ENCODE measurements at regions not wholly inside any gene's neighbourhood (a gene's known extent, or its start where the extent isn't known, plus 50 kb on each side); places are given as distances from the start of the nearest gene placed in this dataset.

DNA sequence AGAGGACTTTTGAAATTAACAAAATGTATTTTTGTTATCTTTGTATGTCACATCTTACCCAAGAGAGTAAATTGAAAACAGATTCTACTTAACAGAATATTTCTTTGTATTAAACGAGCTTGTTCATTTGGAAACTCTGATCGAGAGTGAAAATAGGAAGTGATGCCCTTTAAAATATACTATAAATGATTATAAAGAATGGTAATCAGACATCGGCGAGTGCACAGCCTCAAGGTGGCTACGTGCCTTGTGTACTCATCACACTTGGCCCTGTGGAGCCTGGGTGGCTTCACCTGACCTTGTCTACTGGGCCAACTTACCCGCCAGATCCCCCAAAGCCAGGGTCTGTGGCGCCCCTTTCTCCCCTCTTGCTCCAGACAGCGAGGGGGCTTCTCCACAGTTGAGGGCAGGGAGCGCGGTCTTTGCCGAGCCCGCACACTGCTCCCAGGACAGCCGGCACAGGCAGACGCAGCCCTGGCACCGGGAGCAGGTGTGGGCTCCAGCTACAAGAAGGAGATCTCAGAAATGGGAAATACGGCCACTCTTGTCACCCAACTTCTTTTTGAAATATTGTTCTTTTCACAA, 243.2 kb downstream of the CEMIP2 start:
- no peak for DNase-seq
- H3K36me3 Mint-ChIP-seq (ENCODE audit: unreplicated experiment), result no peaks in the 10 kb centered on the region
- H3K9me3 Mint-ChIP-seq (ENCODE audit: unreplicated experiment), result no peaks in the 10 kb centered on the region
- no peaks in the 10 kb centered on the region for H3K27me3 Mint-ChIP-seq (ENCODE audit: unreplicated experiment)
- H3K4me1 Mint-ChIP-seq (ENCODE audit: low read depth, unreplicated experiment), result no peaks in the 10 kb centered on the region
- H3K27ac Mint-ChIP-seq (ENCODE audit: unreplicated experiment), result no peak overlapping the region
- no peak overlapping the region for H3K4me3 Mint-ChIP-seq (ENCODE audit: unreplicated experiment)
- TF ChIP-seq, protein P1, sequence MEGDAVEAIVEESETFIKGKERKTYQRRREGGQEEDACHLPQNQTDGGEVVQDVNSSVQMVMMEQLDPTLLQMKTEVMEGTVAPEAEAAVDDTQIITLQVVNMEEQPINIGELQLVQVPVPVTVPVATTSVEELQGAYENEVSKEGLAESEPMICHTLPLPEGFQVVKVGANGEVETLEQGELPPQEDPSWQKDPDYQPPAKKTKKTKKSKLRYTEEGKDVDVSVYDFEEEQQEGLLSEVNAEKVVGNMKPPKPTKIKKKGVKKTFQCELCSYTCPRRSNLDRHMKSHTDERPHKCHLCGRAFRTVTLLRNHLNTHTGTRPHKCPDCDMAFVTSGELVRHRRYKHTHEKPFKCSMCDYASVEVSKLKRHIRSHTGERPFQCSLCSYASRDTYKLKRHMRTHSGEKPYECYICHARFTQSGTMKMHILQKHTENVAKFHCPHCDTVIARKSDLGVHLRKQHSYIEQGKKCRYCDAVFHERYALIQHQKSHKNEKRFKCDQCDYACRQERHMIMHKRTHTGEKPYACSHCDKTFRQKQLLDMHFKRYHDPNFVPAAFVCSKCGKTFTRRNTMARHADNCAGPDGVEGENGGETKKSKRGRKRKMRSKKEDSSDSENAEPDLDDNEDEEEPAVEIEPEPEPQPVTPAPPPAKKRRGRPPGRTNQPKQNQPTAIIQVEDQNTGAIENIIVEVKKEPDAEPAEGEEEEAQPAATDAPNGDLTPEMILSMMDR (IDR thresholded peaks at IDR 0.05; ENCODE audit: partially characterized antibody, unreplicated experiment), result no peak

DNA sequence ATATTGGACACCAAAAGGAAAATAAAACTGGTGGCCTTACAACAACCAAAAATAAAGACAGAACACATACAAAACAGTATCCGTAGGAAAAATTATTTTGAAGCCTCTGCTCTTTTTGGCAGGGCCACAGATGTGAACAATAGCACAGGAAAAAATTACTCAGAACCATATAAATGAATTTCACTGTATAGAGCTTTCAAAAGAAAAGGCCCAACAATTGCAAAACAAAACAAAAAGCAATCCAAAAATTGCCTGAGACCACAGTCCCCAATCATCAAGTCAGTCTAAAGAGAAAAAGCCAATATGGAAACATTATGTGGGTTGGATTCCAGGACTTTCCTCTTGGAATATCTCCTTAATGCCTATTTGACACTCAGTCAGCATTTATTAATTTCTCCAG, 243.8 kb downstream of the CEMIP2 start:
- Mint-ChIP-seq H3K4me1 (ENCODE audit: low read depth, unreplicated experiment) (no peaks in the 10 kb centered on the region), H3K27me3 (ENCODE audit: unreplicated experiment) (no peaks in the 10 kb centered on the region), H3K27ac (ENCODE audit: unreplicated experiment) (no peak overlapping the region), H3K9me3 (ENCODE audit: unreplicated experiment) (no peaks in the 10 kb centered on the region), H3K36me3 (ENCODE audit: unreplicated experiment) (no peaks in the 10 kb centered on the region), H3K4me3 (ENCODE audit: unreplicated experiment) (no peak overlapping the region)
- TF ChIP-seq, protein P1 (IDR thresholded peaks at IDR 0.05; ENCODE audit: partially characterized antibody, unreplicated experiment), result no peak
- no peak for DNase-seq

- no peak overlapping the region for H3K27ac Mint-ChIP-seq (ENCODE audit: unreplicated experiment)
- no peaks in the 10 kb centered on the region for H3K27me3 Mint-ChIP-seq (ENCODE audit: unreplicated experiment)
- TF ChIP-seq, protein P1 (IDR thresholded peaks at IDR 0.05; ENCODE audit: partially characterized antibody, unreplicated experiment), result no peak
These were observed 247.2 kb downstream of the CEMIP2 start for GRCh38 chr9:71521132-71521531.

DNA sequence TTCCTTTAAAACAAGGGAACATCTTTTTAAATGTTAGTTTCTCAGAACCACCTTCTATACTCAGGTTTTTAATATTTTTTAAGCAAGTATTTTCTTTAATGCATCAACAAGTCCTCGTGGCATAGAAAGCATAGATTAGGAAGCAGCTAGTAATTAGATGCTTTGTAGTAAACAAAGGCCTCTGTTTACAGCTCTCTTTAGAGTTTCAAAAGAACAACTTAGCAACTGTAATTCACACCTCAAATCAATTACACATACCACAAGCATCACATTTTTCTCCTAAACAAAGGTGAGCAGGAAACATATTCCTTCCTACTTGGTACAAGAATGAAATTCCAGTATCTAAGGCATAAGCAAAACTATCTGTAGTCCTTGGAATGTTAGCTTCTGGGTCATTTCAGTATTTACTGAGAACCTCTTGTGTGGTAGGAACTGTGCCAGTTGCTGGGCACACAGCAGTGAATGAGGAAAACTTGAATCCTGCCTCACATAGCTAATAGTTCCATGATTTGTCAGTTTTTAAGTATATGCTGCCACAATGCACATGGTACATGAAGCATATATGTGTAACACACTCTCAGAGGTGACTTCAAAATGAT, 249.1 kb downstream of the CEMIP2 start:
- H3K9me3 Mint-ChIP-seq (ENCODE audit: unreplicated experiment), result no peaks in the 10 kb centered on the region
- DNase-seq, result no peak
- no peak overlapping the region for H3K27ac Mint-ChIP-seq (ENCODE audit: unreplicated experiment)
- peaks cover 2% of the 10 kb centered on the region for H3K27me3 Mint-ChIP-seq (ENCODE audit: unreplicated experiment)
- H3K4me3 Mint-ChIP-seq (ENCODE audit: unreplicated experiment), result no peak overlapping the region
- H3K36me3 Mint-ChIP-seq (ENCODE audit: unreplicated experiment), result no peaks in the 10 kb centered on the region
- H3K4me1 Mint-ChIP-seq (ENCODE audit: low read depth, unreplicated experiment), result peaks cover 4% of the 10 kb centered on the region
- TF ChIP-seq, protein P1 (IDR thresholded peaks at IDR 0.05; ENCODE audit: partially characterized antibody, unreplicated experiment), result no peak

More at GRCh38 chr9:71521132-71521531, 247.2 kb downstream of the CEMIP2 start:
- Mint-ChIP-seq H3K36me3 (ENCODE audit: unreplicated experiment) (no peaks in the 10 kb centered on the region), H3K4me1 (ENCODE audit: low read depth, unreplicated experiment) (peaks cover 2% of the 10 kb centered on the region), H3K4me3 (ENCODE audit: unreplicated experiment) (no peak overlapping the region), H3K9me3 (ENCODE audit: unreplicated experiment) (no peaks in the 10 kb centered on the region)
- DNase-seq, result no peak

GRCh38 chr9:71518045-71518827, 250.1 kb downstream of the CEMIP2 start:
- Mint-ChIP-seq H3K4me3 (ENCODE audit: unreplicated experiment) (no peak overlapping the region), H3K27me3 (ENCODE audit: unreplicated experiment) (peaks cover 2% of the 10 kb centered on the region), H3K27ac (ENCODE audit: unreplicated experiment) (no peak overlapping the region), H3K36me3 (ENCODE audit: unreplicated experiment) (no peaks in the 10 kb centered on the region), H3K4me1 (ENCODE audit: low read depth, unreplicated experiment) (peaks cover 4% of the 10 kb centered on the region), H3K9me3 (ENCODE audit: unreplicated experiment) (no peaks in the 10 kb centered on the region)
- TF ChIP-seq, protein P1 (IDR thresholded peaks at IDR 0.05; ENCODE audit: partially characterized antibody, unreplicated experiment), result no peak
- DNase-seq, result no peak
